AG20443 (cell line): ENCODE measurements at regions not wholly inside any gene's neighbourhood (a gene's known extent, or its start where the extent isn't known, plus 50 kb on each side); places are given as distances from the start of the nearest gene placed in this dataset.
"Not testable (repeated sequence)": the region's sequence is repeated elsewhere in the genome, so short reads cannot be mapped to it uniquely, and the experiment has no call there.

Experiments
- DNase-seq: peaks from one replicate; pipeline ENCODE4 v3.0.0; 2012; ENCODE audit warnings: low spot score, mixed read lengths

DNA sequence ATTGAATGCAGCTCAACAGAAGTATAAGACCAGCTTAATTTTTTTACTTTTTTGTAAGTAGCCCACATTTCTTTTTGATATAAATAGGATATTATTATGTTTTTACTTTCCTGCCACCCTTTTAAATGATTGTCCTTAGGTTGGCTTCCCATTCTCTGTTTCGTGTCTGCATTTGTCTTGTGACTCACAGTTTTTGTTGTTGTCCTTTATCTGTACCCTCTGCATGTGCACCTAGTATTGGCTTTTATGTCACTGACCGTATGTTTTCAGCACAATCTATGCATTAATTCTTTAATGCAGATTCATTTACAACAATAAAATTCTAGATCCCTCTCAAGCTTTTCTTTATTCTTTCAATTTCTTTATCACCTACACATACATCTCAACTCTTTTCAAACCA, 474.2 kb upstream of the FANCL start:
- DNase-seq: no peak

DNA sequence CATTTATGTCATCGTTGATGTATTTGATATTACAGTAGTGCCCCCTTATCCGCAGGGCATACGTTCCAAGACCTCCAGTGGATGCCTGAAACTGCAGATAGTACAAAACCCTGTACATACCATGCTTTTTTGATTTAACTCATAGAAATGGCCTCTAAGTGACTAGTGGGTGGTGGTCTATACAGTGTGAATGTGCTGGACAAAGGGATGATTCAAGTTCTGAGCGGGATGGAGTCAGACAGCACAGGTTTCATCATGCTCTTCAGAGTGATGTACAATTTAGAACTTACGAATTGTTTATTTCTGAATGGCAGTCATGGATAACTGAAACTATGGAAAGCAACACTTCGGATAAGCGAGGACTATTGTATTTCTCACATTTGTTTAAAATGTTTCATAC, 473.1 kb upstream of the FANCL start:
- no peak for DNase-seq

DNA sequence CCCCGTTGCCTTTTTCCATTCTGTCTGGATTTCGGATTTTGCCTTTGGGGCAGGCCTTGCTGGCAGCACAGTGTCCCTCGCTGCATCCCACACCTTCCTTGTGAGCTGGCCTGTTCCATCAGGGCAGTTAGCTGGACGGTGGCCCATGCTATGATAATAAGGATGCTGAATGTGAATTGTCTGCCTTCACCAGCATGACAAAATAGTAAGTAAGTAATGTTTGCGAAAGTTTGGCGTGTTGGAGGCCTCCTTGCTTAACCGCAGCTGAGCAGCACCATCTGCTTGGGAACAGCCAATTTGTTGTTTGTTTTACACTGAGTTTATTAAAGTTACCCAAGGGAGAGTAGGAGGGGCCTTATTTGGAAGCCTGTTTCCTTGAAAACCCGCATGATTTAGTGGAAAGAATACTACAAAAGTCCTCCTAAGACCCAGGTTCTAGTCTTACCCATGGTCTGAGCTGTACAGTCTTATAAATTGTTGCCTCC, 469.7 kb upstream of the FANCL start:
- no peak for DNase-seq

DNA sequence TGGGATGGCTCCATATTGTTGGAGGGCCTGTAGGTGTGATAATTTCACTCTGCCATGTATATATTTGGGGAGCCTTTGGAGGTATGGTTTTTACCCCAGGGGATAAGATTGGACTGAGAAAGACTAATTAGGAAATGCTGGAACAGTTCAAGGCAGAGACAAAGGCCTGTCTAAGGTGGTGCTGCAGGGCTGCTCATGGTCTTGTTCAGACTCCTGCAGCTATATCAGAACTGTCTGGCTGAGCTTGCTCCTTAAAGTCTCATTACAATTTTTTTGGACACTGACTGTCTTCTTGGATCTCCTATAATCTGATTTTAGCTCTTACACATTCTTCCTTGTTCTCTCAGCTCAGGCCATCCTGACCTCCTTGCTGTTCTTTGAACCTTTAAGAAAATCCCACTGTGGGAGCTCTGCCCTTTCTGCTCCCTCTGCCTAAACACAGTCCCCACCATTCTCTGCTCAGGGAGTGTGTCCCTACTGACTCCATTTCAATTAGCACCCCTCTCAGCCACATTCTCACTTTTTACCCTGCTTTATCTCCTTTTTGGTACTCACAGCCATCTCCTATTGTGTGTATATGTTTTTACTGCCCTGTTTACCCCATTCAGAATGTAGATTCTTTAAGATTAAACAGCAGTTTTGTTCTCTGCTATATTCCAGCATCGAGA, 468.7 kb upstream of the FANCL start:
- no peak for DNase-seq

DNA sequence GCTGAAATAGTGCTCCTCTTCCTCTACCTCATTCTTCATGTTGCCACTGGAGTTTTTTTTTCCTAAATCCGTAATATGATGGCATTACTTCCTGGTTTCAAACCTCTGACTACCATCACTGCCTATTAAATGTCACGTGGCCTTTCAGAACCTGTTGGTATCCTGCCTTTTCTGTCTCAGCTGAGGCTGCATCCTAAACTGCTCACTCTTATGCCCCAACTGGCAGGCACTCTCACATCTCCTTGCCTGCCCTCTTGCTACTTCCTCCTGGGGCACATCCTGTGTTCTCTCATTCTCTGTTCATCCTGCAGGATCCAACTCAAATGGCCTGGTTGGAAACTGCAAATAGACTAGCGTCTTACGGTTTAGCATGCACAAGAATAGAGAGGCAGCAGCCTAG, 468.1 kb upstream of the FANCL start:
- DNase-seq: no peak

DNA sequence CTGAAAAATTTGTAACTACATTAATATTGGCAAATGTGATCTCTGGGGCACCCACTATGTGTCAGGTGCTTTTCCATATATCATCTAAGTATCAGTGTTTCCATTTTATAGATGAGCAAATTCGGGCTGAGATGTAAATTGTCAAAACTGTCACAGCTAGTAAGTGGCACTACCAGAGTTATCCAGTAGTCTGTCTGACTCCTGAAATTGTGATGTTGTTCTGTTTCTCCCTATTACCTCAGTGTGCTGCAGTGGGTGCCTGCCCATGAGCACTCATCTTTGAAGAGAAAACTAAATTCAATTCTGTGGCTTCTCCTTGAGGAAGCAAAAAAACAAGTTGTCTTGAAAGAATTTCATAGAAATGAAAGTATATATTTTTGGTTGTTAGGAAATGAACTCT, 467.4 kb upstream of the FANCL start:
- no peak for DNase-seq

DNA sequence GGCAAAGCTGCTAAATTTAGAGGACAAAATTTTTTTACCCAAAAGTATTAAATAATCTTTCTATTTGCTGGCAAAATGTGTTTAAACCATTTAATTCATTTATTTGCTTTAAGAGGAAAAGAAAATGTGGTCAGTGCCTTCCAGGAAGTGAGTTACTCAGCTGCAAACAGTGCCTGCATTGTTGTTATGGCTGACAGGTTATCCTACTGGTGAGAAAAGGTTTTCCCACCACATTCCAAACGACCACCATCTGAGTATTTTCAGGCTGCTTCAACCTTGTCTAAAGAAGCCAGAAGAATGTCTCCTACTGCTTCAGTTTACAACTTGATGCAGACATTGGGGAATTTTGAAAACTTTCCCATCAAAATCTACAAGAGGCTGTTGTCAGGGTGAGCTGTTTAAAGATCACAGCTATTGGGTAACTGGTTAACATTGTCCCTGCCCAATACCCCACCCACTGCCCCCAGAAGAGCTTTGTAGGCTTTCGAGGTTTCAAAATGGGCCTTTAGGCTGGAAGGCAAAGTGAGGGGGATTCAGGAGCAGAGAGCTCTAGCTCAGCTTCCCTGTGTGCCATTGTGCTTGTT, 461.3 kb upstream of the FANCL start:
- no peak for DNase-seq

DNA sequence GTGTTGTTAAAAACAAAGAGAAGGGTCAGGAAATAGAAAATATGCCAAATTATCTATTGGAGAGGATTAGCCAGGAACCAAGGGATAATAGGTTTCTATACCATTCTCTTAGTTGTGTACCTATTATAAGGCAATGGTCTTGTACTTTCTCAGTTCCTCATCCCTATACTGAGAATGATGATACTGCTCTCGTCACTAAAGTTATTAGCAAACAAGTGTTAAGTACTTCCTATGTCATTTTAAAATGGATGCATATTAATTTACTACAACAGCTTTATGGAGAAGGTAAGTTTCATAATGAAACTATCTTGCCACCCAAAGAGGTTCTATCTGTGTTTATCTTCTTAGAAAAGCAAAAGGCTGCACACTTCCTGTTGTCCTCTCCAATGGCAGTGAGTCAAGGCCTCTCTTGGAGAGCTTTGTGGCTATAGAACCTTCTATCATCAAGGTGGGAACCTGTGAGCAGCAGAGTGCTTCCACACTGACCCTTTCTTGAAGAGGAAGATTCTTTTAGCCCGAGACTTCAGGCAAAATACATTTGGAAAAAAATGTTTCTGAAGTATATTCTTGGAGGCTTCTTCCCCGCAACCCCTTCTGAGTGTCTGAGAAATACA, 460.7 kb upstream of the FANCL start:
- no peak for DNase-seq

DNA sequence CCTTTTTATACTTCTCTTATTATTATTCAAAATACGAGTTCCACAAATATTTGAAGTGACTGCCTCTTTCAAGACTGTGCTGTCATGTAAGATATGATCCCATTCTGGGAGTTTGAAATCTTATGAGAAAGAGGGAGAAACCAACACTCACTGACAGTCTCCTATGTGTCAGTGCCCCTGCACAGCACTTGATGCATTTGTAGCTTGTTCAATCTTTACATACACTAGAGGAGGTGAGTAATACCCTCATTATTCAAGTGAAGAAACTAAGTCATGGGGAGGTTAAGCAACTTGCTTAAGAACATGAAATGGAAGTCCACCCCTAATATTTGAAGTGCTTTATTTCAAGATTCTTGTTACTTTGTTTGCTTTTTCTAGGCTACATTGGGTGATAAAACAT, 459.5 kb upstream of the FANCL start:
- DNase-seq: no peak

DNA sequence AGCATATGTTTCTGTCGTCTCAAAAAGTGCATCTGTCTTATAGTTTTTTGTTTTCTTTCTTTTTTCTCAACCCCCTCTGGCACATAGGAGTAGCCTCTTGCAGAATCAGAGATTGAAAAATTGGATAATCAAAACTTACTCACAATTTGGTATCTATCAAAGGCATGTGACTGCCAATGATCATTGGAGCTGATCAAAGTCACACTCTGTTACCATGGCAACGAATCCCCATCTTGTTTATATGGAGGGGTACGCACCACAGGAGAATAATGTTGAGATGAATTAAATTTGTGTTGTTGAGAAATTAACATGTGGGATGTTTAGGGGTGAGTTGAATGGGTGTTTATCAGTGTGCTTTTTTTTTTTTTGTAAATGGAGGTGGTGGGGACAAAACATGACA, 458.3 kb upstream of the FANCL start:
- DNase-seq: no peak

DNA sequence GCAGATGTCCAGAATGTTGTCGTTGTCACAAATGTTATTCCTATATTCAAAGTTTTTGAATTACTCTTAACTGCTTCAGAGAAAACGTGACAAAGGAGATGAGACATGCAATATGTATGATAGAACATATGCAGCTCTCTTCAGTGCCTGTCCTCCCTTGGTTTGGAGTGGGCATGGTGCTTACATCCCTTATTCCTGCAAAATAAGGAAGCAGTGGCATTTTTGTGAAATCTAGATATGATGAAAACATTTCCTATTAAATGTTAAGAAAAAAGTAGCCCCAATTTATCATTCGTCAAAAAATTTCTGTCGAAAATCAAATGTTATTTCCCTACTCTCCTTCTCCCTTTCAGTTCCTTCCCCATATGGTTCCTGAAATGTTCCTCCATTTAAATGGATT, 457.5 kb upstream of the FANCL start:
- no peak for DNase-seq

DNA sequence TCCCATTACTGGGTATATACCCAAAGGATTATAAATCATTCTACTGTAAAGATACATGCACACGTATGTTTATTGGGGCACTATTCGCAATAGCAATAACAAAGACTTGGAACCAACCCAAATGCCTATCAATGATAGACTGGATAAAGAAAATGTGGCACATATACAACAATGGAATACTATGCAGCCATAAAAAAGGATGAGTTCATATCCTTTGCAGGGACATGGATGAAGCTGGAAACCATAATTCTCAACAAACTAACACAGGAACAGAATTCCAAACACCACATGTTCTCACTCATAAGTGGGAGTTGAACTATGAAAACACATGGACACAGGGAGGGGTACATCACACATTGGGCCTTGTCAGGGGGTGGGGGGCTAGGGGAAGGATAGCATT, 453.0 kb upstream of the FANCL start:
- not testable (repeated sequence) for DNase-seq

DNA sequence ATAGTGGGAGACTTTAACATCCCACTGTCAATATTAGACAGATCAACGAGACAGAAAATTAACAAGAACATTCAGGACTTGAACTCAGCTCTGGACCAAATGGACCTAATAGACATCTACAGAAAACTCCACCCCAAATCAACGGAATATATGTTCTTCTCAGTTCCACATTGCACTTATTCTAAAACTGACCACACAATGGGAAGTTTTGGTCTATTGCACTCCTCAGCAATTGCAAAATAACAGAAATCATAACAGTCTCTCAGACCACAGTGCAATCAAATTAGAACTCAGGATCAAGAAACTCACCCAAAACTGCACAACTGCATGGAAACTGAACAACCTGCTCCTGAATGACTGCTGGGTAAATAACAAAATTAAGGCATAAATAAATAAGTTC, 449.9 kb upstream of the FANCL start:
- DNase-seq: not testable (repeated sequence)

DNA sequence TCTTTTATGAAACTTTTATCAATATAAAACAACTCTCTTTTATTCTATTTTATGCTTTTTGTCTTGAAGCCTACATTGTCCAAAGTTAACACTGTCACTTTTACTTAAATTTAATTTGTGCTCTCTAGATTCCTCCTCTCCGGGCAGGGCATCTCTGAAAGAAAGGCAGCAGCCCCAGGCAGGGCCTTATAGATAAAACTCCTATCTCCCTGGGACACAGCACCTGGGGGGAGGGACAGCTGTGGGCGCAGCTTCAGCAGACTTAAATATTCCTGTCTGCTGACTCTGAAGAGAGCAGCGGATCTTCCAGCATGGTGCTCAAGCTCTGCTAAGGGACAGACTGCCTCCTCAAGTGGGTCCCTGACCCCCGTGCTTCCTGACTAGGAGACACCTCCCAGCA, 447.7 kb upstream of the FANCL start:
- DNase-seq: no peak

DNA sequence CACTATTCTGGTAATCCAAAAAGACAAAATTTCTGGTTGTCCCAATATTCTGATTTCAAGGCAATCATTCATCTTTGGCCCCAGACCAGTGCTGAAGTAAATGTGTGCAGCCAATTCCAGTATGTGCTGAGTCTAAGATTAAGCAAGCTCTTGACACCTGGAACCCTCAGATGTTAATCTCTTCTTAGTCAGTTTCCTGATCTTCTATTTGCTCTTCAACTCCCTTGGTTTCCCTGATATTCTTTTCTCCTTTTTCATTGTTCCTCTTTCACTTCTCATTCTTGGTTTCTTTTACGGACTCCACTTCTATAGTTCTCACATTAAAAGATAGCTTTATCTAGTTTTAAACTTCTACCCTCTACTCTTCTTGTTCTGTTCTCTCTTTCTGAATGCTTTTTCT, 445.7 kb upstream of the FANCL start:
- DNase-seq: no peak

DNA sequence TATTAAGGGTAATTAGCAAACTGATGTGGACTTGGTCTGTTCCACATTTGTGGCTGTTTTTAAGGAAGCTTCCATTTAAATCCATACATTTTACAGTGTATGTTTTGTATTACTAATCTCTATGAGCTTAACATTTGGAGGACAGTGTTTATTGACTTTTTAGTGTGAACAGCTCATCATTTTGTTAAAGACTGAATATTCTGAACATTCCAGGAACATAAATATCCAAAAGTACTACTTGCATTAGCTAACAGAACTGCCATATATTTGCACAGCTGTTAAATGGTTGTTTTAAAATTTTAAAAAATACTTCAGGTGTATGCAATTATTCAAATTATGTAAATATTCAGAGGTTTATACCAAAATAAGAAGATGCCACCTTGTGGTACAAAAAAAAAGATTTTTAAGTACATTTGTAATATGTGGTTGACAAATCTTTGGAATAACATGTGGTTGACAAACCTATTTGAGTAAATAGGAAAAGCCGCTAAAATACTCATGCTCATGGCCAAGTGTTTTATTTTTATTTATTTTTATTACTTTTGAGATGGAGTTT, 439.7 kb upstream of the FANCL start:
- no peak for DNase-seq

DNA sequence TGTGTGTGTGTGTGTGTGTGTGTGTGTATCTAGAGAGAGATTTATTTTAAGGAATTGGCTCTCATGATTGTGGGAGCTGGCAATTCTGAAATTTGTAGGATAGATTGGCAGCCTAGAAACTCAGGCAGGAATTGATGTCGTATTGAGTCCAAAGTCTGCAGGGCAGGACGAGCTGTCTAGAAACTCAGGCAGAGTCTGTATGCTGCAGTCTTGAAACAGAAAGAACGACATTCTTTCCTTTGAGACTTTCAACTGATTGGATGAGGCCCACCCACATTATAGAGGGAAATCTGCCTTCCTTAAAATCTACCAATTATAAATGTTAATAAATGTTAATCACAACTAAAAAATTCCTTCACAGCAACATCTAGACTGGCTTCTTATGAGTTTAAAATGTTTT, 436.6 kb upstream of the FANCL start:
- no peak for DNase-seq

DNA sequence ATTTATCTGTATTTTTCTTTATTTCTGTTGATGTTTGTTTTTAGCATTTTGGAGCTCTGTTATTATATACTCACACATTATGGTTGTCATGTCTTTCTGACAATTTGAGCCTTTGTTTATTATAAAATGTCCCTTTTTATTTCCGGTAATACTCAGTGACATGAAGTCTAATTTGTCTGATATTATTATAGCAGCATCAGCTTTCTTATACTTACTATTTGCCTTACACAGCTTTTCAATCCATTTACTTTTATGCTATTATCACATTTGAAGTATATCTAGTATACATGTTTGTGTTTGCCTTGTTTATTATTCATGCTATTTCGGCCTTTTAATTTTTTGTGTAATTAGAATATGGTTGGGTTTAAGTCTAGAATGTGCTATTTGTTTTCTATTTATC, 430.6 kb upstream of the FANCL start:
- DNase-seq: no peak

DNA sequence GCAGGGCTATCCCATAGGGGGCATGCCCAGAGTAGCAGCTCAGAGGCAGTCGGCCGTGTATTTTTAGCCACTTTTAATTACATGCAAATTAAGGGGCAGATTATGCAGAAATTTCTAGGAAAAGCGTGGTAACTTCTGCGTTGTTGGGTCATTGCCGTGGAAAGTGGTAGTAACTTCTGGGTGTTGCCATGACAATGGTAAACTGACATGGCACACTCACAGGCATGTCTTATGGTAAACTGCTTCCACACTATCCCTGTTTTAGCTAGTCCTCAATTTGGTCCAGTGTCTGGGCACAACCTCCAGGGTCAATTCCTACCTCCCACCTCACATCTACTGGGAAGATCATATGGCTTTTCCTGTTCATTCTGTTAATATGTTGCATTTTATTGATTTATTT, 428.9 kb upstream of the FANCL start:
- no peak for DNase-seq

DNA sequence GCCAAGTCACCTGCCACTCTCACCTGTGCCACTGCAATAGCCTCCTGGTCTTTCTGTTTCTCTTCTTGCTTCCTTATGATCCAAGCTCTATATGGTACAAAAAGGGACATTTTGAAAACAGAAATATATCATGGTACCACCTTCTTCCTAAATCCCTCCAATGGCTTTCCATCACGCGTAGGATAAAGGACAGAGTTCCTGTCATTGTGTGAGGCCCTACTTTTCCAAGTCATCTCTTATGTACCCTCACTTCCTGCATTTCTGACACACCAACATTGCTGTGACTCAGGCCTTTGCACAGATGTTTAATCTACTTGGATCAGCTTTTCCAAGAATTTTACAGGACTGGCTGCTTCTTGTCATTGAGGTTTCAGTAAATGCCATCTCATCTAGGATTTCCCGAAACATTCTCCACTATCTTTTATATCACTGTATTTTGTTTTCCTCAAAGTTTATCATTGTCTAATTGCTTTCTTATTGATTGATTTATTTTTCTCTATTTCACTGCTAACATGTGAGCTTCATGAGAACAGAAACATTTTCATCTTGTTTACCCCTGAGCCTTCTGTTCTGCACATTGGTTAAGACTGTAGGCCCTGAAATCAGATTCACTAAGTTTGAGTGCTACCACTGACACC, 426.1 kb upstream of the FANCL start:
- no peak for DNase-seq

DNA sequence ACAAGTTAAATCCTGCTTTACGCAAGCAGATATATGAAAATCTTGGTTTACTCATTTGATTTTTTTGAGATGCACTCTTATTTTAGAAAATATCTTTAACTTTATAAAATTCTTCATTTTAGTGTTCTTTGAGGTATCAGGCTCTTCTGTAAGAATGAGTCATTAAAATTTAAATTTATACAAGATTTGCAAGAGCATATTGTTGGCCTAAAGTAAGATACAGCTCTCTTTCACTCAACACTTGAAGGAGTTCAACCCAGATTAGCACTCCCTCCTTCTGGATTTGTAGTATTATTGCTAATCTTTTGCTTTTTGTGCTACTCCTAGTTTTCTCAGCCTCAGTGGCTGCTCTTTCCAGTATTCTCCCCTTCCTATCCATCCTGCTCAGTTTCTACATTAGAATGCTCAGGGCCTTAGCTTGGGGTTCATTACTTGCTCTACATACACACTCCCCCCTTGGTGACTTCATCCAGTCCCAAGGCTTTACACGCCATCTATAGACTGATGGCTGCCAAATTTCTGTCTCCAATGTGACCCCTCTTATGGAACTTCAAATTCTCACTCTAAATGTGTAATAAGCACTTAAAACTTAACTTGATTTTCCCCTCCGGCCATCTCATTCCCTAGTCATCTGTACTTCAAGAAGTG, 425.3 kb upstream of the FANCL start:
- DNase-seq: no peak

DNA sequence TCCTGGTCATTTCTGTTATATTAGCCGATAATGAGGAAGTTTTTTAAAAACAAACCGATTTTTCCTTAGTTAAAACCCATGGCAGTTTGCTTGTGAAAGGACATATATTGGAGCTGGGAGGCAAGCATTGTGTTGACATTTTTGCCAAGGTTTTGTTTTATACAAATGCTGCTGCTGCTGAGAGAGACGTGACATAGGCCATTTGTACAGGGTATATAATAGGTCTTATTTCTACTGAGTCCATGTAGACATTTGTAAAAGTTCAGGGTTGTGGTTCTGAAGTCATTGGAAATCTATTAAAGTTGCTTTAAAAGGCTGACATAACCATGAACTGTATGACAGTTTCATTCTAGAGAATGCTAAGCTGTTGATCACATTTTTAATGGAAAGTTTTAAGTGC, 424.0 kb upstream of the FANCL start:
- no peak for DNase-seq
